Astrocyte of the cerebellum (primary cell): ENCODE measurements at regions not wholly inside any gene's neighbourhood (a gene's known extent, or its start where the extent isn't known, plus 50 kb on each side); places are given as distances from the start of the nearest gene placed in this dataset.

Source experiments
- DNase-seq: peaks from one replicate; pipeline ENCODE4 v3.0.0-alpha.2; 2011; ENCODE audit warnings: low read depth
- H3K4me3 ChIP-seq: 2 replicates; pipeline ENCODE4 v1.5.1; 2011; ENCODE audit warnings: mild to moderate bottlenecking, low read depth, low read length, moderate library complexity
- in situ Hi-C: cut with HindIII; loops from 2 replicates; pipeline ENCODE4 v1.10.0; 2017; ENCODE audit warnings: low sequenced_read_pairs
- TF ChIP-seq, protein P1 (sequence below): IDR thresholded peaks from 2 replicates; pipeline ENCODE4 v1.5.1; 2012; ENCODE audit warnings: low read length, low read depth, moderate library complexity, mild to moderate bottlenecking; ENCODE audit errors: missing control alignments

DNA sequence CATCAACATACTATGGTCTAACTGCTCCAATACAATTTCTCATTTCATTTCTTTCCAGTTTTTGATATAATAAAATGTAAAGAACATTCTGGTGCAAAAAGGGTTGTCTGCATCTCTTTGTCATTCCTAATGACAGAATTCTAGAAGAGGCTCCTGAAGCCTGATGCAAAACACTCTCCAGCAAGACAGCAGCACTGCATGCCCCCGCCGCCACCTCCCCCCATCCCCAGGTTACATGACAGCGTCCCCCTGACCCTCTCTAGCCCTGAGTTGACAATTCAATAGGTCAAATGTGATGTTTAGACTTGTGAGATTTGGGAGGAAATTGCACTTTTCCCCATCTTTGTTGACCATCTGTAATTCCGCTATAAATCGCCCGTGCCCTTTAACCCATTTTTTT lies 64.6 kb upstream of the C1orf21 start:
- no peak for DNase-seq
- in situ Hi-C loops = no loop called here
- no peak overlapping the region for H3K4me3 ChIP-seq
- TF ChIP-seq, protein P1, sequence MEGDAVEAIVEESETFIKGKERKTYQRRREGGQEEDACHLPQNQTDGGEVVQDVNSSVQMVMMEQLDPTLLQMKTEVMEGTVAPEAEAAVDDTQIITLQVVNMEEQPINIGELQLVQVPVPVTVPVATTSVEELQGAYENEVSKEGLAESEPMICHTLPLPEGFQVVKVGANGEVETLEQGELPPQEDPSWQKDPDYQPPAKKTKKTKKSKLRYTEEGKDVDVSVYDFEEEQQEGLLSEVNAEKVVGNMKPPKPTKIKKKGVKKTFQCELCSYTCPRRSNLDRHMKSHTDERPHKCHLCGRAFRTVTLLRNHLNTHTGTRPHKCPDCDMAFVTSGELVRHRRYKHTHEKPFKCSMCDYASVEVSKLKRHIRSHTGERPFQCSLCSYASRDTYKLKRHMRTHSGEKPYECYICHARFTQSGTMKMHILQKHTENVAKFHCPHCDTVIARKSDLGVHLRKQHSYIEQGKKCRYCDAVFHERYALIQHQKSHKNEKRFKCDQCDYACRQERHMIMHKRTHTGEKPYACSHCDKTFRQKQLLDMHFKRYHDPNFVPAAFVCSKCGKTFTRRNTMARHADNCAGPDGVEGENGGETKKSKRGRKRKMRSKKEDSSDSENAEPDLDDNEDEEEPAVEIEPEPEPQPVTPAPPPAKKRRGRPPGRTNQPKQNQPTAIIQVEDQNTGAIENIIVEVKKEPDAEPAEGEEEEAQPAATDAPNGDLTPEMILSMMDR = no peak

DNA sequence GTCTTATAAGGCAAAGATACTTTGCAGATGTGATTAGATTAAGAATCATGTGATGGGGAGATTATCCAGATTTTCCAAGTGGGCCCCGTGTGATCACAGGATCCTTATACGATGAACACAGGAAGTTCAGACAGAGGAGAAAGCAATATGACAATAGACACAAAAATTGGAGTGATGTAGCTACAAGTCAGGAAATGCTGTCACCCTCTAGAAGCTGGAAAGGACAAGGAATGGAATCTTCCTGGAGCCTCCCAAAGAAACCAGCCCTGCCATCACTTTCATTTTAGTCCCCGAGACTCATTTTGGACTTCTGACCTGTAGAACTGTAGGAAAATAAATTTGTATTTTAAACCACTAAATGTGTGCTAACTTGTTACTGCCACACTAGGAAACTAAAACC lies 61.9 kb upstream of the C1orf21 start:
- H3K4me3 ChIP-seq = no peak overlapping the region
- TF ChIP-seq, protein P1 = no peak
- no peak for DNase-seq
- in situ Hi-C loops = no loop called here

DNA sequence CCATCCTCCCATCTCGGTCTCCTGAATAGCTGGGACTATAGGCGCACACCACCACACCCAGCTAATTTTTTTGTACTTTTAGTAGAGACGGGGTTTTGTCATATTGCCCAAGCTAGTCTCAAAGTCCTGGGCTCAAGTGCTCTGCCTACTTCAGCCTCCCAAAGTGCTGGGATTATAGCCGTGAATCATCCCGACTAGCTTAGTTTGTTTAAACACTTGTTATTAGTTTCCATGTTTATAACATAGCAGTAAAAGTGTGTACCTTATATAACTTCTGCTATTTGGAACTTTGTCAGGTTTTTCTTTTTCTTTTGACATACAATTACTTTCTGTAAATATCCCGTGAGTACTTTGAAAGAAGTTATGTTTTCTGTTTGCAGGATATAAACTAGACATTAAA lies 60.6 kb upstream of the C1orf21 start:
- in situ Hi-C loops = no loop called here
- no peak for DNase-seq
- TF ChIP-seq, protein P1 = no peak
- H3K4me3 ChIP-seq = no peak overlapping the region

DNA sequence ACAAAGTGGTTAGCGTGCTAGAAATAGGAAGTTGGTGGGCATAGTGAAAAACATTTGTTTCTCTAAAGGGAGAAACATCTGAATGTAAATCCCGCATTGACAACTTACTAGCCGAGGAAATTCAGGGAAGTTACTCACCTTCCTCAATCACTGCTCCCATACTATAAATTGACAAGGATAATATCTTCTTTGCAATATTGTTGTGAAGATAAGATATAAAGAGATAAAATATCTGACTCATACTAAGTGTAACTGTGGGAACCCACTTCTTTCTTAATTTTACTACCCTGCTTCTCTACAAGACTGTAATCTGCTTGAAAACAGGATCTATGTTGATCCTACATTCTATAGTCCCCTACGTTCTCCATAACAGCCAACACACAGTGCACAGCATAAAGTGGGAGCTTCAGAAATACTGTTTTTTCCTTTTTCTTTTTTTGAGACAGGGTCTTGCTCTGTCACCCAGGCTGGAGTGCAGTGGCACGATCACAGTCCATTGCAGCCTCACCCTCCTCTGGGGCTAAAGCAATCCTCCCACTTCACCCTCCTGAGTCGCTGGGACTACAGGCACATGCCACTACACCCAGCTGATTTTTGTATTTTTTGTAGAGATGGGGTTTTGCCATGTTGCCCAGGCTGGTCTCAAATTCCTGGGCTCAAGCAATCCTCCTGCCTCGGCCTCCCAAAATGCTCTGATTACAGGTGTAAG lies 57.4 kb upstream of the C1orf21 start:
- TF ChIP-seq, protein P1 = no peak
- H3K4me3 ChIP-seq = no peak overlapping the region
- no peak for DNase-seq
- in situ Hi-C loops = no loop called here

DNA sequence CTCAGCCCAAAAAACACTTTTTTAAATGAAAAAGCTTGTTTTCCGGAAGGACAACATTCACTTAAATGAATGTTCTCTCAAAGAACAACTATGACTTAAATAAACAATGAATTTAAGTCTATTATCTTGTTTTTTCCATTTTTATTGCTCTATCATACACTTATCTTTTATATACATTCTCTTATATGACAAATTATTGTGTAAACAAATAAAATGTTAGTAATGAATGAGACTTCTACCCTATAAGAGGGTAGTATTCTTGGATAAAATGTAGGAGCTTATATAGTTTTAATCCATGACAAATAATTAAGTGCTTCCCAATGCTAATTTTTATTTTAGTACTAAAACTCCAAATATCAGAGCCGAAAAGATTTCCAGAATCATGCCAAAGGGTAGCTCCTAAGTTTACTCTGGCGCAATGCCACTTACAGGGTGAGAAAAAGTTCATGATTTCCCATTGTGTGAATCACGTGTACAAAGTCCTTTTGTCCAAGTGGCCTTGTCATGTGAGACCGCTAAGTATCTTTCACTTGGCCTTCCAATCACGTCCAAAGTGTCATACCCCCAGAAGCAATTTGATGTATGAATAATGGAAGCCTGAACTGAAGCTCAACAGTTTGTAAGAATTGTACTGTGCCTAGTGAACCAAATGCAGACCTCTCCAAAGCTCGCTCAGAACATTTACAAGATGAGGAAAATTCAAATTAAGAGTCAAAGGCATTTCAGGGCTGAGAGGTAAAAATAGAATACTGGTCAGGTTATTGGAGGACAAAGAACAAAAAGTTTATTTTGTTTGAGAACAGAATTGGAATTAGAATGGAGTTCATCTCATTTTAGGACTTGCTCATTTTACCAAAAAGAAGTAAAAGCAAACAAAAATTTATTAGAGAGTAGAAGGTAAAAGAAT lies 56.6 kb upstream of the C1orf21 start:
- TF ChIP-seq, protein P1 = no peak
- peak; percentile 6 for DNase-seq
- no peak overlapping the region for H3K4me3 ChIP-seq
- in situ Hi-C loops = no loop called here

DNA sequence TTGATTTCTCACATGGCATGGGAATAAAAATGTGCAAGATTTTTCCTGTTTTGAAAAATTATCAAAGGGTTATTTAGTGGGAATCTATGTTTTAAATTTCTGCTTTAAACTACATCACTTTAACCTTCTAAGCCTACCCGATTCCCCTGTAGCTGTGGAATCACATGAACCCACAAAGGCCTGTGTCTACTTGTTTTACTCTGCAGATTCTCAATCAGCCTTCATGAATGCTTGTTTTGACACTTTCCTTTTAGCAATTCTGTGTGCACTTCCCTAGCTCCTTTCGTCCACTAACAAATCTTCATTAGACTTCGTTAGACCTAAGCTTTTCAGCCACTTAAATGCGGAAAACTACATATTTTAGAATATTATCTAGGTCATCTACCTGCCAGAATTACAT lies 56.0 kb upstream of the C1orf21 start:
- TF ChIP-seq, protein P1 = no peak
- no peak overlapping the region for H3K4me3 ChIP-seq
- no peak for DNase-seq
- in situ Hi-C loops = no loop called here
